ENCODE measurements at regions not wholly inside any gene's neighbourhood (a gene's known extent, or its start where the extent isn't known, plus 50 kb on each side); places are given as distances from the start of the nearest gene placed in this dataset.

GRCh38 chr11:90890347-90890746 lies 667.5 kb upstream of the CHORDC1 start:
- Histone ChIP-seq H3K14ac (replicated peaks; ENCODE audit: low read depth, low read length) (no peak overlapping the region), H3K4ac (ENCODE audit: low read depth, low read length) (no peak overlapping the region), H2BK5ac (ENCODE audit: low read depth, low read length, poor library complexity, severe bottlenecking) (no peak overlapping the region), H3K9me3 (ENCODE audit: control insufficient read depth, insufficient read depth, low read length) (0 out of 2 replicates have a peak, but pooled peaks cover 2% of the 10 kb centered on the region), H3K23ac (ENCODE audit: low read depth, low read length) (no peak overlapping the region), H3K4me3 (ENCODE audit: insufficient read depth, low read depth, low read length) (no peak overlapping the region), H4K91ac (ENCODE audit: insufficient read depth, low read depth, low read length) (no peak overlapping the region), H3K36me3 (ENCODE audit: control insufficient read depth, insufficient read depth, low read length) (no peaks in the 10 kb centered on the region), H2BK120ac (ENCODE audit: low read depth, low read length) (no peak overlapping the region), H3K4me2 (ENCODE audit: low read depth, low read length) (no peak overlapping the region), H2AFZ (replicated peaks; ENCODE audit: low read length, poor library complexity) (no peak overlapping the region), H3K27ac (ENCODE audit: insufficient read depth, low read length) (no peak overlapping the region), H3K79me1 (ENCODE audit: low read depth in 1 of 2, low read length in 2 of 2) (no peaks in the 10 kb centered on the region), H3K27me3 (ENCODE audit: control insufficient read depth, insufficient read depth, low read length) (no peaks in the 10 kb centered on the region), H2AK9ac (replicated peaks; ENCODE audit: low read depth, low read length, poor library complexity) (no peak overlapping the region), H3K56ac (ENCODE audit: extremely low read depth, insufficient read depth, low read length) (no peak overlapping the region), H3K9me1 (ENCODE audit: insufficient read depth, low read length) (no peaks in the 10 kb centered on the region), H3K18ac (ENCODE audit: low read depth, low read length) (no peak overlapping the region), H4K5ac (ENCODE audit: low read depth, low read length) (no peak overlapping the region), H2BK20ac (ENCODE audit: low read depth, low read length) (no peak overlapping the region), H2BK15ac (ENCODE audit: low read depth, low read length) (no peak overlapping the region), H3K4me1 (ENCODE audit: control insufficient read depth, insufficient read depth, low read length) (no peaks in the 10 kb centered on the region), H3K9ac (ENCODE audit: low read depth, low read length) (no peak overlapping the region), H4K20me1 (ENCODE audit: insufficient read depth, low read length) (no peaks in the 10 kb centered on the region), H4K8ac (ENCODE audit: low read depth in 2 of 2, low read length in 2 of 2) (no peak overlapping the region), H2AK5ac (ENCODE audit: low read depth, low read length) (no peak overlapping the region)
- no peak for ATAC-seq (ENCODE audit: low read depth)
- ChIA-PET CTCF (no interaction called here), POLR2A (ENCODE audit: unreplicated experiment) (no interaction called here)
- no peak for DNase-seq
- dilution Hi-C loops (cut with HindIII; ENCODE audit: low sequenced_read_pairs, unreplicated experiment) (no loop called here), in situ Hi-C loops (cut with MboI; ENCODE audit: low sequenced_read_pairs) (no loop called here), intact Hi-C loops (cut with micrococcal nuclease) (no loop called here)
- no TSS peak for BruUV-seq (replicated peaks)
- TF ChIP-seq SMC3 (IDR thresholded peaks at IDR 0.05; ENCODE audit: low read depth, low read length) (no peak), CEBPB (IDR thresholded peaks at IDR 0.05; ENCODE audit: low read depth, low read length) (no peak)

Data from IMR-90 (cell line).